HFFc6 (cell line): ENCODE measurements at regions not wholly inside any gene's neighbourhood (a gene's known extent, or its start where the extent isn't known, plus 50 kb on each side); places are given as distances from the start of the nearest gene placed in this dataset.

Experiments
- DNase-seq: peaks from one replicate; pipeline ENCODE4 v3.0.0-alpha.2; 2018
- H3K27ac Mint-ChIP-seq: 2 replicates; pipeline ENCODE4 v1.8.0; 2020; ENCODE audit warnings: mild to moderate bottlenecking, mixed read lengths
- H3K27me3 Mint-ChIP-seq: 2 replicates; pipeline ENCODE4 v1.8.0; 2021; ENCODE audit warnings: mild to moderate bottlenecking, moderate library complexity, mixed read lengths; ENCODE audit not compliant: insufficient read depth
- H3K36me3 Mint-ChIP-seq: 2 replicates; pipeline ENCODE4 v1.8.0; 2021; ENCODE audit warnings: low read depth, mixed read lengths
- H3K4me1 Mint-ChIP-seq: 2 replicates; pipeline ENCODE4 v1.8.0; 2020; ENCODE audit warnings: low read depth, mixed read lengths
- H3K4me3 Mint-ChIP-seq: 2 replicates; pipeline ENCODE4 v1.8.0; 2020; ENCODE audit warnings: mild to moderate bottlenecking, moderate library complexity, mixed read lengths
- H3K9me3 Mint-ChIP-seq: 2 replicates; pipeline ENCODE4 v1.8.0; 2020; ENCODE audit warnings: mild to moderate bottlenecking, mixed read lengths
- TF ChIP-seq, protein P1 (sequence below): fragments of 200-600 bp; sonication (generic); IDR thresholded peaks from 2 replicates; pipeline ENCODE4 v1.5.0; 2021; ENCODE audit warnings: antibody characterized with exemption, mild to moderate bottlenecking

- TF ChIP-seq, protein P1, sequence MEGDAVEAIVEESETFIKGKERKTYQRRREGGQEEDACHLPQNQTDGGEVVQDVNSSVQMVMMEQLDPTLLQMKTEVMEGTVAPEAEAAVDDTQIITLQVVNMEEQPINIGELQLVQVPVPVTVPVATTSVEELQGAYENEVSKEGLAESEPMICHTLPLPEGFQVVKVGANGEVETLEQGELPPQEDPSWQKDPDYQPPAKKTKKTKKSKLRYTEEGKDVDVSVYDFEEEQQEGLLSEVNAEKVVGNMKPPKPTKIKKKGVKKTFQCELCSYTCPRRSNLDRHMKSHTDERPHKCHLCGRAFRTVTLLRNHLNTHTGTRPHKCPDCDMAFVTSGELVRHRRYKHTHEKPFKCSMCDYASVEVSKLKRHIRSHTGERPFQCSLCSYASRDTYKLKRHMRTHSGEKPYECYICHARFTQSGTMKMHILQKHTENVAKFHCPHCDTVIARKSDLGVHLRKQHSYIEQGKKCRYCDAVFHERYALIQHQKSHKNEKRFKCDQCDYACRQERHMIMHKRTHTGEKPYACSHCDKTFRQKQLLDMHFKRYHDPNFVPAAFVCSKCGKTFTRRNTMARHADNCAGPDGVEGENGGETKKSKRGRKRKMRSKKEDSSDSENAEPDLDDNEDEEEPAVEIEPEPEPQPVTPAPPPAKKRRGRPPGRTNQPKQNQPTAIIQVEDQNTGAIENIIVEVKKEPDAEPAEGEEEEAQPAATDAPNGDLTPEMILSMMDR = no peak
- Mint-ChIP-seq H3K4me1 (no peaks in the 10 kb centered on the region), H3K27me3 (no peaks in the 10 kb centered on the region), H3K27ac (no peak overlapping the region), H3K36me3 (no peaks in the 10 kb centered on the region), H3K4me3 (no peak overlapping the region), H3K9me3 (peaks cover 8% of the 10 kb centered on the region; the same call in 1 of the 2 replicates)
- no peak for DNase-seq
Observed at GRCh38 chr4:24168658-24169057, 278.8 kb upstream of the PPARGC1A start.

DNA sequence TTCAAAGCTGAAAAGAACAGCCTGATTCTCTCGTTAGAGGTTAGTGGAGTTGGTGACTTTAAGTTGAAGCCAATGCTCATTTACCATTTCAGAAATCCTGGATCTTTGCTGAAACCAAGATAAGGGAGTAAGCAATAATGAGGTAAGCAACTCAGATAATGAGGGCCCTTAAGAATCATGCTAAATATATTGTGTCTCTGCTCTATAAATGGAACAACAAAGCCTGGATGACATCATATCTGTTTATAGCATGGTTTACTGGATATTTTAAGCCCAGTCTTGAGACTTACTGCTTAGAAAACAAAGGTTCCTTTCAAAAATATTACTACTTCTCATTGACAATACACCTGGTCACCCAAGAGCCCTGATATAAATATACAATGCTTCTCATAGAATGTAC lies 276.7 kb upstream of the PPARGC1A start:
- no peaks in the 10 kb centered on the region for H3K4me1 Mint-ChIP-seq
- no peak overlapping the region for H3K27ac Mint-ChIP-seq
- H3K27me3 Mint-ChIP-seq = no peaks in the 10 kb centered on the region
- DNase-seq = no peak
- TF ChIP-seq, protein P1 = no peak
- no peaks in the 10 kb centered on the region for H3K36me3 Mint-ChIP-seq
- no peak overlapping the region for H3K4me3 Mint-ChIP-seq
- H3K9me3 Mint-ChIP-seq = peaks cover 8% of the 10 kb centered on the region; the same call in 1 of the 2 replicates

DNA sequence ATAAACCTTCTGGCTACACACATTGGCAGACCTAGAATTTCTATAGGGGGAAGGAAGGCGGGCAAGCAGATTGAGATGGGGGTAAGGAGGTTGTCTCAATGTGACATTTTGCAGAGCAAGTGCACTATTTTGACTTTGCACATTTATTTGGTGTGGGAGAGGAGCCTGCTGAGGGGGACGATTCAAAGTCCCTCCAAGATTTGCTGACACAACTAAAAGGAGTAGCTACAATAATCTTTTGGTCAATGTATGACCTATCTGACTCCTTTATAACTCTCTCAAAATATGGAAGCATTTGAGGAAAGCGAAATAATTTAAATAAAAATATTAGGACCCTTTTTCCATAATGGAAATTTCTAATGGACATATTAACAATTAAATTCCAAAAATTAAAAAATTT lies 274.9 kb upstream of the PPARGC1A start:
- H3K27me3 Mint-ChIP-seq = no peaks in the 10 kb centered on the region
- no peaks in the 10 kb centered on the region for H3K36me3 Mint-ChIP-seq
- no peaks in the 10 kb centered on the region for H3K4me1 Mint-ChIP-seq
- no peak overlapping the region for H3K27ac Mint-ChIP-seq
- peaks cover 8% of the 10 kb centered on the region; the same call in 1 of the 2 replicates for H3K9me3 Mint-ChIP-seq
- DNase-seq = no peak
- TF ChIP-seq, protein P1 = no peak
- no peak overlapping the region for H3K4me3 Mint-ChIP-seq

DNA sequence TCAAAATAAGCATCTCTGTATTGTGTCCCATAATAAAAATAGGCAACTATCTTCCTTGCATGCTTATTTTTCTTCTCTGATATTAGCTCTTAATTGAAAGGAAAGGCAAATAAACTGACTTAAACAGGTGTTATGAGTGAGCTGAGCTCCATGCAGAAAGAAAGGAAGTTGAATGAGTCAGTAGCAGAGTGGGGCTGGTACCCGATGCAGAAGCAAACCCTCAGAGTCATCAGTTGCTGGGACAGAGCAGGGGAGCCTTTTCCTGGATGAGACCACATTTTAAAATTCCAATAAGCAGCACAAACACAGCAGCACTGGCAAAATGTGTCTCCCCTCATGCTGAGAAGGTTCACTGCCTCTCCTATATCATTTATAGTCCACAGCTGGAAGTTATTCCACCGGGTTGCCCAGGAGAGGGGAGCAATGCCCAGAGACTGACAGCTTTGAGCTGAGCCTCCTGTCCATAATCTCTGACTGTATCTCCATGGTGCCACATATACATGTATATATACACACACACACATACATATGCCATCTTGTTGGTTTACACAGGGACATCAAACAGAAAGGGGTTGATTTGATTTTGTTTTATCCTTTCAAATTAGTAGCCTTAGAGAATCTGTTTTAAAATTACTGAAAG lies 274.3 kb upstream of the PPARGC1A start:
- TF ChIP-seq, protein P1 = no peak
- no peak for DNase-seq
- Mint-ChIP-seq H3K4me1 (no peaks in the 10 kb centered on the region), H3K4me3 (no peak overlapping the region), H3K36me3 (no peaks in the 10 kb centered on the region), H3K27me3 (no peaks in the 10 kb centered on the region), H3K27ac (no peak overlapping the region), H3K9me3 (peaks cover 8% of the 10 kb centered on the region; the same call in 1 of the 2 replicates)

DNA sequence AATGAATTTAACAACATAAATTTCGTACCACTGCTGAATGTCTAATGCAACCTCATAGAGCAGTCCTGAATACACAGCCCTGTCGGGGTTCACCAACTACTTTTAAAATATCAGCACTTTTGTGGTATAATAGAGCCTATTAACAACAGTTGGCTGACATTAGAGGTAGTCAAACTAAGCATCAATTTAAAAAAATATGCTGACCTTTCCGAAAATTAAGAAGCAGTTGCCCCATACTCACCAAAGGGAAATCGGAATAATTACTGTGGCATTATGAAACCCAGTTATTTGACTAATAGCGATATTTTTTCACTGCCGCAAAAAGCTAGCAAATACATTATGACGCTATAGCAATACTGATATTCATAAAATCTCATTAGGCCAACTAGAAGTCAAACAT lies 273.5 kb upstream of the PPARGC1A start:
- TF ChIP-seq, protein P1 = no peak
- Mint-ChIP-seq H3K9me3 (peaks cover 8% of the 10 kb centered on the region; the same call in 1 of the 2 replicates), H3K4me3 (no peak overlapping the region), H3K27ac (no peak overlapping the region), H3K4me1 (no peaks in the 10 kb centered on the region), H3K36me3 (no peaks in the 10 kb centered on the region), H3K27me3 (no peaks in the 10 kb centered on the region)
- DNase-seq = no peak
